DOHH2 (cell line): ENCODE measurements at regions not wholly inside any gene's neighbourhood (a gene's known extent, or its start where the extent isn't known, plus 50 kb on each side); places are given as distances from the start of the nearest gene placed in this dataset.

Experiments
- H3F3A ChIP-seq: fragments of 200-600 bp; sonication (generic), shearing (Covaris generic); 2 replicates; pipeline ENCODE4 v1.6.0; 2016; ENCODE audit warnings: antibody characterized with exemption, mild to moderate bottlenecking; ENCODE audit not compliant: control insufficient read depth, insufficient read depth
- H3K27ac ChIP-seq: fragments of 200-600 bp; sonication (generic); 2 replicates; pipeline ENCODE4 v1.5.1; 2014; ENCODE audit warnings: low read depth, mild to moderate bottlenecking, low read length, moderate library complexity
- H3K27me3 ChIP-seq: fragments of 200-600 bp; sonication (generic); 2 replicates; pipeline ENCODE4 v1.6.1; 2014; ENCODE audit warnings: mild to moderate bottlenecking, low read length, mixed read lengths; ENCODE audit not compliant: control insufficient read depth
- H3K36me3 ChIP-seq: fragments of 200-600 bp; sonication (generic); 2 replicates; pipeline ENCODE4 v1.6.1; 2014; ENCODE audit warnings: mild to moderate bottlenecking, low read length, moderate library complexity, mixed read lengths; ENCODE audit not compliant: control insufficient read depth
- H3K4me1 ChIP-seq: fragments of 200-600 bp; sonication (generic); 2 replicates; pipeline ENCODE4 v1.6.1; 2014; ENCODE audit warnings: mild to moderate bottlenecking, low read length, mixed read lengths; ENCODE audit not compliant: control insufficient read depth
- H3K4me2 ChIP-seq: fragments of 200-600 bp; sonication (generic); 2 replicates; pipeline ENCODE4 v1.6.0; 2014; ENCODE audit warnings: mild to moderate bottlenecking, low read length, moderate library complexity
- H3K4me3 ChIP-seq: fragments of 200-600 bp; sonication (generic); 2 replicates; pipeline ENCODE4 v1.5.1; 2014; ENCODE audit warnings: mild to moderate bottlenecking, low read length, mixed read lengths
- H3K79me2 ChIP-seq: fragments of 200-600 bp; sonication (generic); 2 replicates; pipeline ENCODE4 v1.6.1; 2014; ENCODE audit warnings: mild to moderate bottlenecking, low read length, mixed read lengths; ENCODE audit not compliant: control insufficient read depth
- H3K9me2 ChIP-seq: fragments of 200-600 bp; sonication (generic); replicated peaks from 2 replicates; pipeline ENCODE4 v1.6.1; 2014; ENCODE audit warnings: mild to moderate bottlenecking, low read length, mixed read lengths; ENCODE audit not compliant: control insufficient read depth
- H3K9me3 ChIP-seq: fragments of 200-600 bp; sonication (generic); 2 replicates; pipeline ENCODE4 v1.6.1; 2014; ENCODE audit warnings: antibody characterized with exemption, low read length, mixed read lengths; ENCODE audit not compliant: control insufficient read depth, insufficient read depth
- H4K20me1 ChIP-seq: fragments of 200-600 bp; sonication (generic); 2 replicates; pipeline ENCODE4 v1.6.0; 2014; ENCODE audit warnings: low read depth, mild to moderate bottlenecking, antibody characterized with exemption, low read length, moderate library complexity; ENCODE audit not compliant: control insufficient read depth, insufficient read depth
- CTCF ChIP-seq: fragments of 200-600 bp; sonication (generic); IDR thresholded peaks from one replicate; pipeline ENCODE4 v1.5.1; 2014; ENCODE audit warnings: antibody characterized with exemption, mild to moderate bottlenecking, low read depth, low read length; ENCODE audit not compliant: poor library complexity, severe bottlenecking
- EZH2phosphoT487 ChIP-seq: fragments of 200-600 bp; sonication (generic); IDR thresholded peaks from 2 replicates; pipeline ENCODE4 v1.6.1; 2017; ENCODE audit warnings: borderline replicate concordance, mild to moderate bottlenecking, antibody characterized with exemption, low read length, moderate library complexity, mixed read lengths

- Histone ChIP-seq H3K4me2 (no peak overlapping the region), H3K36me3 (no peaks in the 10 kb centered on the region), H3K27ac (no peak overlapping the region), H3K4me3 (no peak overlapping the region), H3K79me2 (no peaks in the 10 kb centered on the region), H3K27me3 (no peaks in the 10 kb centered on the region), H4K20me1 (no peaks in the 10 kb centered on the region), H3F3A (no peaks in the 10 kb centered on the region), H3K9me3 (no peaks in the 10 kb centered on the region), H3K9me2 (no peaks in the 10 kb centered on the region), H3K4me1 (no peaks in the 10 kb centered on the region)
- TF ChIP-seq CTCF (no peak), EZH2phosphoT487 (no peak)
Observed at GRCh38 chrX:80317646-80318045, 102.6 kb upstream of the TENT5D start.

GRCh38 chrX:80331285-80331684, 89.0 kb upstream of the TENT5D start:
- no peaks in the 10 kb centered on the region for H3K27me3 ChIP-seq
- H3K9me3 ChIP-seq, result no peaks in the 10 kb centered on the region
- no peak overlapping the region for H3K4me2 ChIP-seq
- TF ChIP-seq EZH2phosphoT487 (no peak), CTCF (no peak)
- no peak overlapping the region for H3K4me3 ChIP-seq
- H3K9me2 ChIP-seq, result no peaks in the 10 kb centered on the region
- H3F3A ChIP-seq, result no peaks in the 10 kb centered on the region
- H3K79me2 ChIP-seq, result no peaks in the 10 kb centered on the region
- H3K36me3 ChIP-seq, result no peaks in the 10 kb centered on the region
- no peaks in the 10 kb centered on the region for H3K4me1 ChIP-seq
- H3K27ac ChIP-seq, result no peak overlapping the region
- H4K20me1 ChIP-seq, result no peaks in the 10 kb centered on the region

GRCh38 chrX:80334583-80334982, 85.7 kb upstream of the TENT5D start:
- TF ChIP-seq CTCF (no peak), EZH2phosphoT487 (no peak)
- Histone ChIP-seq H3K27me3 (no peaks in the 10 kb centered on the region), H3K27ac (no peak overlapping the region), H3K9me3 (no peaks in the 10 kb centered on the region), H3F3A (no peaks in the 10 kb centered on the region), H3K4me3 (no peak overlapping the region), H4K20me1 (no peaks in the 10 kb centered on the region), H3K4me1 (no peaks in the 10 kb centered on the region), H3K4me2 (no peak overlapping the region), H3K36me3 (no peaks in the 10 kb centered on the region), H3K9me2 (no peaks in the 10 kb centered on the region), H3K79me2 (no peaks in the 10 kb centered on the region)

GRCh38 chrX:80335062-80335830, 85.0 kb upstream of the TENT5D start:
- no peak for TF ChIP-seq EZH2phosphoT487
- TF ChIP-seq CTCF, result no peak
- no peaks in the 10 kb centered on the region for H3K36me3 ChIP-seq
- no peaks in the 10 kb centered on the region for H3F3A ChIP-seq
- no peak overlapping the region for H3K4me3 ChIP-seq
- no peak overlapping the region for H3K4me2 ChIP-seq
- H3K9me2 ChIP-seq, result no peaks in the 10 kb centered on the region
- no peaks in the 10 kb centered on the region for H3K9me3 ChIP-seq
- no peaks in the 10 kb centered on the region for H3K4me1 ChIP-seq
- no peaks in the 10 kb centered on the region for H4K20me1 ChIP-seq
- no peak overlapping the region for H3K27ac ChIP-seq
- H3K79me2 ChIP-seq, result no peaks in the 10 kb centered on the region
- H3K27me3 ChIP-seq, result no peaks in the 10 kb centered on the region
